ENCODE measurements at regions not wholly inside any gene's neighbourhood (a gene's known extent, or its start where the extent isn't known, plus 50 kb on each side); places are given as distances from the start of the nearest gene placed in this dataset.

DNA sequence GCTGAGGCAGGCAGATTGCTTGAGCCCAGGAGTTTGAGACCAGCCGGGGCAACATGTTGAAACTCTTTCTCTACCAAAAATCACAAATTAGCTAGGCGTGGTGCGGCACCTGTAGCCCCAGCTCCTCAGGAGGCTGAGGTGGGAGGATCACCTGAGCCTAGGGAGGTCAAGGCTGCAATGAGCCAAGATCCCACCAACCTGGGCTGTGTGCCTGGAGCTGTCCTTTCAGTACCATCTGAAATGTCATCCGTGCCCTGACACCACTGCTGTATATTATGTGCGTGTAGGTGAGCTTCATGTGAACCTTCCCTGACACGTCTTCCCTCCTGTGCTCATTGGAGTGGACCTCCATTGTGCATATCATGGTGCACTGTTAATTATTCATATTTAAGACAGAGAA lies 84.8 kb upstream of the HNRNPA3 start:
- TF ChIP-seq PAX5 (IDR thresholded peaks at IDR 0.05; ENCODE audit: insufficient read depth, low read length, severe bottlenecking) (no peak), POU2F2 (IDR thresholded peaks at IDR 0.05; ENCODE audit: low read depth, low read length) (no peak), TAF1 (IDR thresholded peaks at IDR 0.05; ENCODE audit: low read depth, low read length) (no peak), SPI1 (IDR thresholded peaks at IDR 0.05; ENCODE audit: low read depth, low read length) (no peak), POLR2AphosphoS5 (IDR thresholded peaks at IDR 0.05; ENCODE audit: low read depth, low read length) (no peak), POLR2A (IDR thresholded peaks at IDR 0.05; ENCODE audit: low read depth, low read length) (no peak)

DNA sequence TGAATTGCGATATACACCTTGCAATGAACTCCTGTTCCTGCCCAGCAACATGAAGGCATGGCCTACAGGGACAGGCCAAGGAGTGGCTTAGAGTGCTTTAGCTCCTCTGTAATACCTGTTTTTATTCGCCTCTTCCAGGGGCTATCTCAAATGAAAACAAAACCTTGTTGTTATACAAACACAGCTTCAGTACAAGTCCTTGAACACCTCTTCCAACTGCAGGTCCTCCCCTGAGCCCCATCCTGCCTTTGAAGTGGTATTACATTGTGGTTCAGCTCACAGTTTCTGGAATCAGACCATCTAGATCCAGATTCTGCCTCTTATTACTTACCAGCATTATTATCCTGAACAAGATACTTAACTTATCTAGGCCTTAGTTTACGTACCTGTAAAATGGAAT lies 83.0 kb upstream of the HNRNPA3 start:
- no peak for TF ChIP-seq PAX5 (IDR thresholded peaks at IDR 0.05; ENCODE audit: insufficient read depth, low read length, severe bottlenecking)
- TF ChIP-seq POLR2AphosphoS5 (IDR thresholded peaks at IDR 0.05; ENCODE audit: low read depth, low read length): no peak
- no peak for TF ChIP-seq POU2F2 (IDR thresholded peaks at IDR 0.05; ENCODE audit: low read depth, low read length)
- TF ChIP-seq POLR2A (IDR thresholded peaks at IDR 0.05; ENCODE audit: low read depth, low read length): no peak
- no peak for TF ChIP-seq SPI1 (IDR thresholded peaks at IDR 0.05; ENCODE audit: low read depth, low read length)
- no peak for TF ChIP-seq TAF1 (IDR thresholded peaks at IDR 0.05; ENCODE audit: low read depth, low read length)
- no peak for FAIRE-seq
- DNase-seq (ENCODE audit: insufficient read length, low spot score): no peak

More for the DNA sequence above, 84.8 kb upstream of the HNRNPA3 start:
- DNase-seq (ENCODE audit: insufficient read length, low spot score) (no peak), FAIRE-seq (no peak)

DNA sequence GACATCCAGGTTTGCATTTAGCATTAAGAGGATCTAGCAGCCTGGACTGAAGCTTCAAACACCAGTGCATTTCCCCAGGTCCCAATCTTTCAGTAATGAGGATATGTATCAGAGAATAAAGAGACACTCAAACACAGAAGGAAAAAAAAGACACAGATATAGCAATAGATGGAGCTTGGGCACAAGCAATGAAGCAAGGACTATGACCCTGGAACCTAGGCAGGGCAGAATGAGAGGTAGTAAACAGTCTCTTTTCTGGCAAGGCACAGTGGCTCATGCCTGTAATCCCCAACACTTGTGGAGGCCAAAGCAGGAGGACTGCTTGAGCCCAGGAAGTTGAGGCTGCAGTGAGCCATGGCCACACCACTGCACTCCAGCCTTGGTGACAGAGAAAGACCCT lies 80.7 kb upstream of the HNRNPA3 start:
- no peak for FAIRE-seq
- DNase-seq (ENCODE audit: insufficient read length, low spot score): no peak
- TF ChIP-seq POU2F2 (IDR thresholded peaks at IDR 0.05; ENCODE audit: low read depth, low read length): no peak
- TF ChIP-seq TAF1 (IDR thresholded peaks at IDR 0.05; ENCODE audit: low read depth, low read length): no peak
- TF ChIP-seq PAX5 (IDR thresholded peaks at IDR 0.05; ENCODE audit: insufficient read depth, low read length, severe bottlenecking): no peak
- no peak for TF ChIP-seq POLR2A (IDR thresholded peaks at IDR 0.05; ENCODE audit: low read depth, low read length)
- TF ChIP-seq POLR2AphosphoS5 (IDR thresholded peaks at IDR 0.05; ENCODE audit: low read depth, low read length): no peak
- TF ChIP-seq SPI1 (IDR thresholded peaks at IDR 0.05; ENCODE audit: low read depth, low read length): no peak

- TF ChIP-seq POU2F2 (IDR thresholded peaks at IDR 0.05; ENCODE audit: low read depth, low read length): no peak
- TF ChIP-seq TAF1 (IDR thresholded peaks at IDR 0.05; ENCODE audit: low read depth, low read length): no peak
- no peak for TF ChIP-seq PAX5 (IDR thresholded peaks at IDR 0.05; ENCODE audit: insufficient read depth, low read length, severe bottlenecking)
- TF ChIP-seq SPI1 (IDR thresholded peaks at IDR 0.05; ENCODE audit: low read depth, low read length): no peak
- TF ChIP-seq POLR2A (IDR thresholded peaks at IDR 0.05; ENCODE audit: low read depth, low read length): no peak
- TF ChIP-seq POLR2AphosphoS5 (IDR thresholded peaks at IDR 0.05; ENCODE audit: low read depth, low read length): no peak
- DNase-seq (ENCODE audit: insufficient read length, low spot score) (no peak), FAIRE-seq (no peak)
These were observed 73.8 kb upstream of the HNRNPA3 start for GRCh38 chr2:177138823-177139222.

DNA sequence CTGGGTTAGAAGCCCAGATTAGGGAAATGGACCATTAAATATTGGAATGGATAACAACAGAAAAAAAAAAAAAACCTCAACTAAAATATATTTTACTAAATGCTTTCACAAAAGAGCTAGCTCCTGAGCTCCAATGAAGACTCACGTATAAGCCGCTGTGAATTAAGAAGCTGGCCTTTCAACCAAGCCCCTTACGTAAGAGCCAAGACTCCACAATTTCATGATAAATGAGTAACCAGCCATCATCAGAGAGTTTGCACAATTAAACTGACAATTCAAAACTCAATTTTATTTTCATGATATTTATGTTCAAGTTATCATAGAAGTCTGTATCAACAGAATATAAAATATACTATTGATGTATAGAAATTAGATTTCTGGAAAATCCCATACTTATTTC lies 70.7 kb upstream of the HNRNPA3 start:
- no peak for FAIRE-seq
- TF ChIP-seq POLR2AphosphoS5 (IDR thresholded peaks at IDR 0.05; ENCODE audit: low read depth, low read length): no peak
- no peak for DNase-seq (ENCODE audit: insufficient read length, low spot score)

GRCh38 chr2:177143444-177143843 lies 69.2 kb upstream of the HNRNPA3 start:
- TF ChIP-seq SPI1 (IDR thresholded peaks at IDR 0.05; ENCODE audit: low read depth, low read length) (no peak), TAF1 (IDR thresholded peaks at IDR 0.05; ENCODE audit: low read depth, low read length) (no peak), POLR2A (IDR thresholded peaks at IDR 0.05; ENCODE audit: low read depth, low read length) (no peak), POLR2AphosphoS5 (IDR thresholded peaks at IDR 0.05; ENCODE audit: low read depth, low read length) (no peak), PAX5 (IDR thresholded peaks at IDR 0.05; ENCODE audit: insufficient read depth, low read length, severe bottlenecking) (no peak), POU2F2 (IDR thresholded peaks at IDR 0.05; ENCODE audit: low read depth, low read length) (no peak)
- DNase-seq (ENCODE audit: insufficient read length, low spot score) (no peak), FAIRE-seq (no peak)

GRCh38 chr2:177147093-177147694 lies 65.4 kb upstream of the HNRNPA3 start:
- no peak for DNase-seq (ENCODE audit: insufficient read length, low spot score)
- no peak for TF ChIP-seq SPI1 (IDR thresholded peaks at IDR 0.05; ENCODE audit: low read depth, low read length)
- TF ChIP-seq PAX5 (IDR thresholded peaks at IDR 0.05; ENCODE audit: insufficient read depth, low read length, severe bottlenecking): no peak
- no peak for TF ChIP-seq POLR2A (IDR thresholded peaks at IDR 0.05; ENCODE audit: low read depth, low read length)
- no peak for TF ChIP-seq POLR2AphosphoS5 (IDR thresholded peaks at IDR 0.05; ENCODE audit: low read depth, low read length)
- no peak for TF ChIP-seq POU2F2 (IDR thresholded peaks at IDR 0.05; ENCODE audit: low read depth, low read length)
- TF ChIP-seq TAF1 (IDR thresholded peaks at IDR 0.05; ENCODE audit: low read depth, low read length): no peak
- peak; percentile 26 for FAIRE-seq

DNA sequence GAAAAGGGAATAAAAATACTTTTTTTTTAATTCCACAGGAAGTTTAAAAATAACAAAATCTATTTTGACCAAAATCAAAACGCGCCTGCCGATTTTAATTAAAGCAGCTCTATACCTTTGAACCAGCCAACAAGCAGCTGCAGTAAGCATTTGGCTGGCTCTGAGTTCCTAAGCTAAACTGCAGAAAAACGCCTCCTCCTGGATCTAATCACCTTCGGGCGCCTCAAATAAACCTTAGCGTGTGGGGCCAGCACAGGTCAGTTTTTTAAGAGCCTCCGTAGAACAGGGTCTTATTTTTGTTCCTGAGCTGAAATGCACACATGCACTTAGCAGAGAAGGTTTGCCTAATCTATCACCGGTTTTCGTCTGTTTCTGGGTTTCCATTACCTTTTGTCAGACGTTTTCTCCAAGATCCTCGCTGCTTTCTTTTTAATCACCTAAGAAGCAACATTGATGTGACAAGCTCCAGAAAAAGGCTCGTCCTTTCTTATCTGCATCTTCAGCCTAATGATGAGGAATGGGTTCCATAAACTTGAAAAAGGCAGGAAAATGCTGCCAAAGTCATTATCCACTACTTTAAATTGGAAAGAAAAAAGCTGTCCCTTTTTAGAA lies 64.7 kb upstream of the HNRNPA3 start:
- FAIRE-seq: no peak
- TF ChIP-seq POU2F2 (IDR thresholded peaks at IDR 0.05; ENCODE audit: low read depth, low read length) (no peak), POLR2A (IDR thresholded peaks at IDR 0.05; ENCODE audit: low read depth, low read length) (no peak), TAF1 (IDR thresholded peaks at IDR 0.05; ENCODE audit: low read depth, low read length) (no peak), SPI1 (IDR thresholded peaks at IDR 0.05; ENCODE audit: low read depth, low read length) (no peak), PAX5 (IDR thresholded peaks at IDR 0.05; ENCODE audit: insufficient read depth, low read length, severe bottlenecking) (no peak), POLR2AphosphoS5 (IDR thresholded peaks at IDR 0.05; ENCODE audit: low read depth, low read length) (no peak)

GRCh38 chr2:177148477-177149154 lies 64.0 kb upstream of the HNRNPA3 start:
- TF ChIP-seq POLR2AphosphoS5 (IDR thresholded peaks at IDR 0.05; ENCODE audit: low read depth, low read length) (no peak), PAX5 (IDR thresholded peaks at IDR 0.05; ENCODE audit: insufficient read depth, low read length, severe bottlenecking) (no peak), TAF1 (IDR thresholded peaks at IDR 0.05; ENCODE audit: low read depth, low read length) (no peak), SPI1 (IDR thresholded peaks at IDR 0.05; ENCODE audit: low read depth, low read length) (no peak), POLR2A (IDR thresholded peaks at IDR 0.05; ENCODE audit: low read depth, low read length) (no peak), POU2F2 (IDR thresholded peaks at IDR 0.05; ENCODE audit: low read depth, low read length) (0 out of 2 replicates have a peak, but pooled peaks have one; percentile 39)
- DNase-seq (ENCODE audit: insufficient read length, low spot score) (peak; percentile 14), FAIRE-seq (peak; percentile 98)

More for the DNA sequence above, 64.7 kb upstream of the HNRNPA3 start:
- no peak for DNase-seq (ENCODE audit: insufficient read length, low spot score)

Measured in GM12891 (cell line).